Left lobe of liver (tissue), 2 donors: ENCODE measurements at regions not wholly inside any gene's neighbourhood (a gene's known extent, or its start where the extent isn't known, plus 50 kb on each side); places are given as distances from the start of the nearest gene placed in this dataset.
A peak's percentile ranks its signal among the peaks of the same experiment; 100 is the strongest.

Experiments
- ATAC-seq: fragments of 200-7000 bp; cut with Tn5 transposase; one replicate; pipeline ENCODE4 v1.9.1; 2020; ENCODE audit warnings: mild to moderate bottlenecking, moderate library complexity
- DNase-seq: peaks from one replicate; pipeline ENCODE4 v3.0.0-alpha.2; 2020; ENCODE audit warnings: low spot score
- donor health status: DM: no; HTN: no; CAD: no; lungs with moderate emphysema.
- donor health status: DM: no; HTN: yes; CAD: no.

DNA sequence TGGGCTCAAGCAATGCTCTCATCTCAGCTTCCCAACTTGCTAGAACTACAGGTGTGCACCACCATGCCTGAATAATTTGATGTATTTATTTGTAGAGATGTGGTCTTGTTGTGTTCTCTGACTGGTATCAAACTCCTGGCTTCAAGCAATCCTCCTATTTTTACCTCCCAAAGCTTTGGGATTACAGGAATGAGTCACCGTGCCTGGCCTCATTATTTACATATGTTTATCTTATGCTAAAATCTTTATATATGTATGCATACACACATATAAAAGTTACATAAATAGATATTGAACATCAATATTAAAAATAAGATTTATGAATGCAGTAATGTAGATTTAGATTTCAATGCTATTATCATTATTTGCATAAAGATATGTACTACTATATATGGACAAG, 1634.5 kb upstream of the LRRTM3 start:
- no peak for DNase-seq

GRCh38 chr10:65292551-65292950, 1633.3 kb upstream of the LRRTM3 start:
- no peak for DNase-seq
- ATAC-seq = peak; percentile 48

More for the DNA sequence above, 1634.5 kb upstream of the LRRTM3 start:
- no peak for ATAC-seq

- ATAC-seq = peak; percentile 46
- DNase-seq = no peak
Observed at GRCh38 chr10:65294329-65294728, 1631.5 kb upstream of the LRRTM3 start.

- DNase-seq (no peak), ATAC-seq (no peak)
Observed at GRCh38 chr10:65301181-65301580, 1624.7 kb upstream of the LRRTM3 start.

DNA sequence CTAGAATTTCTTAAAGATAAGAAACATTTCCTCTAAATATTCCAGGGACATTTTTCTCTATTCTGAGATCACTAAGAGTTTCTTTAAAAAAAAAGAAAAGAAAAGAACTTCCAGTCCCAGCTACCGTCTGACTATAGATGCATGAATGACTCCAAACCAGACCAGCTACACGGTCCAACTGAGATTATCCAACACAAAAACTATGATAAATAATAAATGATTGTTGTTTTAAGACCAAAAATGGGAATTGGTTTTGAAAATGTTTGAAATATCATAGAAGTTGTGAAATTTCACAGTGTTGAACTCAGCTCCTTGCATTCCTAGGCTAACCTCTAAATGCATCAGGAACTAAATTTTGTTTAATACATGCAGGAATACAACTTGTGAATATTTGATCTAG, 1619.6 kb upstream of the LRRTM3 start:
- no peak for ATAC-seq
- no peak for DNase-seq

GRCh38 chr10:65312876-65313275, 1613.0 kb upstream of the LRRTM3 start:
- no peak for DNase-seq
- ATAC-seq = no peak

DNA sequence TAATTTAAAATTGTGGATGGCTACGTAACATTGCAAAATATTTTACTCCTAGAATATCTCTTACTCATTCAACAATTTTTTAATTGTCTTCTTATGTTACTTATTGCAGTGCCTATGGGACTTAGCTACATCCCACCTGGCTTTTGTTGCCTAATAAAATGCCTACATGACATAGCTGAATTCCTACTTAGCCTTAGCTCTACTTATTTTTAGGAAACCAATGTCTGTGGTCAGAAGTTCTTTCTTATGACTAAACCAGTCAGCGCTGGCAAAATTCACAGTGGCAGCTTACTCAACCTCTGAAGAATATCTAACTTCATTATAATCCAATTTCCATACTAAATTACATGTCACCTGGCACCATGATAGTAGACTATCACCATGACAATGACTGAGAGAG, 1612.4 kb upstream of the LRRTM3 start:
- DNase-seq (no peak), ATAC-seq (no peak)

GRCh38 chr10:65314253-65314652, 1611.6 kb upstream of the LRRTM3 start:
- ATAC-seq = no peak
- DNase-seq = no peak

DNA sequence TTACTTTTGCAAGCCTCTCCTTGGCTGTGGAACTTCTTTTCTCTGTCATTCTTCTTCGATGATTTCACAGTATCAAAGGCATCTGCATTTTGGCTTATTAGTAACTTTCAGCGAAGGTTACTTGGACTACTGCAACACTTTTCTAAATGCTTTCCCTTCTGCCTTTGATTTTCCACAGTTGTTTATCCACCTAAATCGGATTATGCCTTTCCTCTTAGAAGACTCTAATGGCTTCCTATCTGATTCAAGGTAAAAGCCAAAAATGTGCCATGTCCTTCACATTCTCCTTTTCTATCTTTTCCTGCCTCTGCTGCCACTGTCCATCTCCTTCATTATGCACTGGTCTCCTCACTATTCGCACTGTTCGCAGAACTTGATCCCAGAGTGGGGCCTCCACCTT, 1606.3 kb upstream of the LRRTM3 start:
- no peak for ATAC-seq
- DNase-seq = no peak

DNA sequence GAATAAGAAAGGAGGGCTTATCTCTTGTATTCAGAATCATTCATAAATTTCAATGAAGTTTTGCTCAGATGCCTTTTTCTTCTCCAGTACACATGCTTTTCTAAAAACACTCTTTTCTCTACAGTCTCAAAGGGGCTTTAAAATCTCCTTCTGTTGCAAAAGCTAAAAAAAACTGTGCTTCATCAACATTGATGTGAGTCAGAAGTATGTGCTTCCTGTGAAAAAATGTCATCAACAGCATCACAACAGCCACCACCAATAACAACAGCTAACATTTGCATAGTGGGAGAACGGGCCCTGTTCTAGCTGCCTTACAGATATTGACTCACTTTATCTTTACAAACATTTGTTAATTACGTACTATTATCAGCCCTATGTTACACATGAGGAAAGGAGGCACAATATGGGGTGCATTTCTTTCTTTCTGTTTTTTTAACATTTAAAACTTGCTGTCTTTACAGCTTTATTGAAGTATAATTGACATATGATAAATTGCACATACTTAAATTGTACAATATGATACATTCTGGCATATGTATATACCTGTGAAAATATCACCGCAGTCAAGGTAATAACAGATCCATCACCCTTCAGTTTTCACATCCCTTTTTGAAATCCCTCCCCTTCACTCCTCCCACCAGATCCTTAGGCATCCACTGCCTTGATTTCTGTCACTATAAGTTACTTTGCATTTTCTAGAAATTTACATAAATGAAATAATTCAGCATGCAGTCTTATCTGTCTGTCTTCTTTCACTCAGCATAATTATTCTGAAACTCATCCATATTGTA, 1605.4 kb upstream of the LRRTM3 start:
- DNase-seq (no peak), ATAC-seq (no peak)

- ATAC-seq = no peak
Observed at GRCh38 chr10:65323802-65324201, 1602.0 kb upstream of the LRRTM3 start.

GRCh38 chr10:65325913-65326312, 1599.9 kb upstream of the LRRTM3 start:
- DNase-seq (no peak), ATAC-seq (no peak)

More at GRCh38 chr10:65323802-65324201, 1602.0 kb upstream of the LRRTM3 start:
- no peak for DNase-seq

- DNase-seq (no peak), ATAC-seq (no peak)
Observed at GRCh38 chr10:65328486-65328885, 1597.3 kb upstream of the LRRTM3 start.

DNA sequence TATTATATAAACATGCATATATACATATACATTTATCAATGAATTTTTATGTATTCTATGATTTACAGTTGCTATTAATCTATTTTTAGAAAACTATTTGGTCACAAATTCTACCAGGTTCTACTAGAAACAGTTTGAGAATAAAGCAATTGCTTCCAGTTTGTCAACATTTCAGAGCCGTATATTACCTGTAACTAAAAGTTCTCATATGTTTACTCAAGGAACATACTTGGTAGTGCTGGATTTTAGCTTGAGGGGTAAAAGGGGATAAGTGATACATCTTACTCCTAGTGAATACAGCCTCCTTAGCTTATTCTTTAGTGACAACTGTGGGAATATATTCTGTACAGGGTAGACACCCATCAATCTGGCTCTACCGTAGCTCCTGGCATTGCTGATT, 1590.5 kb upstream of the LRRTM3 start:
- DNase-seq (no peak), ATAC-seq (no peak)

GRCh38 chr10:65340340-65340739, 1585.5 kb upstream of the LRRTM3 start:
- DNase-seq = no peak
- ATAC-seq = no peak

- ATAC-seq (peak; percentile 37), DNase-seq (no peak)
Observed at GRCh38 chr10:65341323-65341925, 1584.4 kb upstream of the LRRTM3 start.

- ATAC-seq = no peak
- no peak for DNase-seq
Observed at GRCh38 chr10:65342245-65342644, 1583.6 kb upstream of the LRRTM3 start.

GRCh38 chr10:65346466-65346865, 1579.4 kb upstream of the LRRTM3 start:
- ATAC-seq = no peak

DNA sequence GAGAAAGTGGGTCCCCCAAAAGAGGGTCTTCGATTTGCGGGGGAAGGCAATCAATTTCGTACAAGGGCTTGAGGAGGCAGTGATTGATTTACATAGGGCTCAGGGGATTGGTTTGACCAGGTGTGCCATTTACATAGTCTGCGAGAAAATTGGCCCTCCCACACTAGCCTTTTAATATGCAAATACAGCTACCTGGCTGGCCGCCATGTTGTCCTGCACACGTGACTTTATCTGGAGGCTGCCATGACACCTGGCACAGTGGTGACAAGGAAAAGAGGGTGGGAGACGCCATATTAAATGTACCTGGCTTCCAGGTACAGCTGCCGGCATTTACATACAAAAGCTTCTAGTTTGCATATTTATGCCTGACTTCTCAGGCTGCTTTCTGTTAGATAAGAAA, 1577.2 kb upstream of the LRRTM3 start:
- ATAC-seq = no peak
- DNase-seq = no peak

More at GRCh38 chr10:65346466-65346865, 1579.4 kb upstream of the LRRTM3 start:
- no peak for DNase-seq

GRCh38 chr10:65350611-65351010, 1575.2 kb upstream of the LRRTM3 start:
- DNase-seq (no peak), ATAC-seq (no peak)

GRCh38 chr10:65355141-65355680, 1570.6 kb upstream of the LRRTM3 start:
- no peak for ATAC-seq
- DNase-seq = no peak

DNA sequence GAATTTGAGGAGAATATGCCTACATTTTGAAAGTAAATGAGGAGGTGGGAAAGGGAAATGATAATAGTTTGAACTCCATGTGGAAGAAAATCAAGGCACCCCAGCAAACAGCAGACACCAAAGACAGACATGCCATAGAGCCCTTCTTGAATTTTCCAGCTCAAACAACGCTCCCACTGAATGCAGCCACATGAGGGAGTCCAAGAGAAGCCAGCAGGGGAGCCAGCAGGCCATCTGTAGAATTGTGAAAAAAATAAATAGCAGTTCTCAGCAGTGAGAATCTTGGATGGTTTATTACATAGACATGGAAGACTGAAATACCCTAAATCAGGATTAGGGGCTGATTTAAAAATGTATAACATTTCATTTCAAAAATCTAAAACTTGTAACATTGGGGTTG, 1567.3 kb upstream of the LRRTM3 start:
- peak; percentile 63 for ATAC-seq
- no peak for DNase-seq
